SK-N-SH treated with all-trans-retinoic acid at 6 μM for 48 hours (cell line): ENCODE measurements at regions not wholly inside any gene's neighbourhood (a gene's known extent, or its start where the extent isn't known, plus 50 kb on each side); places are given as distances from the start of the nearest gene placed in this dataset.
"Not testable (repeated sequence)": the region's sequence is repeated elsewhere in the genome, so short reads cannot be mapped to it uniquely, and the experiment has no call there.

ENCODE experiments used
- ATAC-seq: fragments of 200-7000 bp; cut with Tn5 transposase; 3 replicates; pipeline ENCODE4 v1.9.1; 2020; ENCODE audit warnings: mild to moderate bottlenecking, moderate library complexity
- ARNTL ChIP-seq: fragments of 450-650 bp; formaldehyde crosslinking; IDR thresholded peaks from 2 replicates; pipeline ENCODE4 v1.5.0; 2020; ENCODE audit warnings: low read depth, mild to moderate bottlenecking, moderate library complexity, borderline replicate concordance
- BACH2 ChIP-seq: fragments of 250-450 bp; sonication (Bioruptor Pico); IDR thresholded peaks from 2 replicates; pipeline ENCODE4 v1.9.0; 2021; ENCODE audit warnings: mild to moderate bottlenecking, borderline replicate concordance
- CSDC2 ChIP-seq: fragments of 250-450 bp; sonication (Bioruptor Pico); IDR thresholded peaks from 2 replicates; pipeline ENCODE4 v1.5.0; 2020; ENCODE audit warnings: mild to moderate bottlenecking, moderate library complexity
- ESRRG ChIP-seq: fragments of 250-450 bp; sonication (Bioruptor Pico); IDR thresholded peaks from 2 replicates; pipeline ENCODE4 v1.6.1; 2021; ENCODE audit warnings: mild to moderate bottlenecking
- PPARA ChIP-seq: fragments of 250-450 bp; sonication (Bioruptor Pico); IDR thresholded peaks from 2 replicates; pipeline ENCODE4 v1.5.0; 2020; ENCODE audit warnings: mild to moderate bottlenecking, borderline replicate concordance
- RARB ChIP-seq: fragments of 250-450 bp; sonication (Bioruptor Pico); IDR thresholded peaks from 2 replicates; pipeline ENCODE4 v1.8.0; 2021; ENCODE audit warnings: mild to moderate bottlenecking, moderate library complexity
- SNAI2 ChIP-seq: fragments of 250-450 bp; sonication (Bioruptor Pico); IDR thresholded peaks from 2 replicates; pipeline ENCODE4 v1.5.0; 2020; ENCODE audit warnings: mild to moderate bottlenecking, moderate library complexity
- TCF4 ChIP-seq: fragments of 250-450 bp; sonication (Bioruptor Pico); IDR thresholded peaks from 2 replicates; pipeline ENCODE4 v1.8.0; 2021; ENCODE audit warnings: mild to moderate bottlenecking, moderate library complexity, borderline replicate concordance
- TOX ChIP-seq: fragments of 250-450 bp; sonication (Bioruptor Pico); IDR thresholded peaks from 2 replicates; pipeline ENCODE4 v1.8.0; 2021; ENCODE audit warnings: mild to moderate bottlenecking, moderate library complexity, borderline replicate concordance
- ZC3H10 ChIP-seq: fragments of 250-450 bp; sonication (Bioruptor Pico); IDR thresholded peaks from 2 replicates; pipeline ENCODE4 v1.5.1; 2021; ENCODE audit warnings: mild to moderate bottlenecking, moderate library complexity
- ZFP3 ChIP-seq: fragments of 250-450 bp; sonication (Bioruptor Pico); IDR thresholded peaks from 2 replicates; pipeline ENCODE4 v1.5.0; 2020; ENCODE audit warnings: mild to moderate bottlenecking, moderate library complexity
- ZFP30 ChIP-seq: fragments of 450-650 bp; formaldehyde crosslinking; IDR thresholded peaks from 2 replicates; pipeline ENCODE4 v1.5.0; 2022; ENCODE audit warnings: mild to moderate bottlenecking, moderate library complexity
- ZNF565 ChIP-seq: fragments of 450-650 bp; formaldehyde crosslinking; conservative IDR thresholded peaks from 2 replicates; pipeline ENCODE4 v1.5.0; 2020; ENCODE audit warnings: low read depth, mild to moderate bottlenecking, moderate library complexity
- ZNF70 ChIP-seq: fragments of 450-650 bp; formaldehyde crosslinking; IDR thresholded peaks from 2 replicates; pipeline ENCODE4 v1.5.0; 2020; ENCODE audit warnings: mild to moderate bottlenecking, moderate library complexity
- ZNF8 ChIP-seq: fragments of 450-650 bp; formaldehyde crosslinking; IDR thresholded peaks from 2 replicates; pipeline ENCODE4 v1.5.0; 2020; ENCODE audit warnings: mild to moderate bottlenecking, moderate library complexity
- TF ChIP-seq, protein P1 (sequence below): fragments of 250-450 bp; sonication (Bioruptor Pico); IDR thresholded peaks from 2 replicates; pipeline ENCODE4 v1.5.0; 2020; ENCODE audit warnings: mild to moderate bottlenecking, moderate library complexity
- TF ChIP-seq, protein P2 (sequence below): fragments of 250-450 bp; sonication (Bioruptor Pico); IDR thresholded peaks from 2 replicates; pipeline ENCODE4 v1.5.1; 2021; ENCODE audit warnings: mild to moderate bottlenecking, moderate library complexity
- TF ChIP-seq, protein P3 (sequence below): fragments of 250-450 bp; sonication (Bioruptor Pico); IDR thresholded peaks from 2 replicates; pipeline ENCODE4 v1.5.1; 2020; ENCODE audit warnings: low read depth, mild to moderate bottlenecking, moderate library complexity

DNA sequence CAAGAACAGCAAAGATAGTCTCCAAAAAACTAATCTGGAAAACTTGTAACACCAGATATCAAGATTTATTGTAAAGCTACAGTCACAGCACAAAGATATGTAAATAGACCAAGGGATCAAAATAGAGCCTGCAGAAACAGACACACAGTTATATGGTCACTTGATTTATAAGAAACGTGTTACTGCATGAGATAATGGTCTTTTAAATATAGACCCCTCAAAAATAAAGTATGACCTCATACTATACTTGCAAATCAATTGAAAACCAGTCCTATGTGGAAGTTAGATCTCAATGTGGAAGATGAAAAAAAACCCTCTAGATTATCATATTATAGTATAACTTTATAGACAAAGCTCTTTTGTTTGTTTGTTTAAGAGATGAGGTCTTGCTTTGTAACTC, 247.3 kb upstream of the CNR1 start:
- no peak for ATAC-seq
- TF ChIP-seq TOX = no peak
- no peak for TF ChIP-seq BACH2
- TF ChIP-seq SNAI2 (CRISPR knock-in tag) = no peak
- TF ChIP-seq, protein P1, sequence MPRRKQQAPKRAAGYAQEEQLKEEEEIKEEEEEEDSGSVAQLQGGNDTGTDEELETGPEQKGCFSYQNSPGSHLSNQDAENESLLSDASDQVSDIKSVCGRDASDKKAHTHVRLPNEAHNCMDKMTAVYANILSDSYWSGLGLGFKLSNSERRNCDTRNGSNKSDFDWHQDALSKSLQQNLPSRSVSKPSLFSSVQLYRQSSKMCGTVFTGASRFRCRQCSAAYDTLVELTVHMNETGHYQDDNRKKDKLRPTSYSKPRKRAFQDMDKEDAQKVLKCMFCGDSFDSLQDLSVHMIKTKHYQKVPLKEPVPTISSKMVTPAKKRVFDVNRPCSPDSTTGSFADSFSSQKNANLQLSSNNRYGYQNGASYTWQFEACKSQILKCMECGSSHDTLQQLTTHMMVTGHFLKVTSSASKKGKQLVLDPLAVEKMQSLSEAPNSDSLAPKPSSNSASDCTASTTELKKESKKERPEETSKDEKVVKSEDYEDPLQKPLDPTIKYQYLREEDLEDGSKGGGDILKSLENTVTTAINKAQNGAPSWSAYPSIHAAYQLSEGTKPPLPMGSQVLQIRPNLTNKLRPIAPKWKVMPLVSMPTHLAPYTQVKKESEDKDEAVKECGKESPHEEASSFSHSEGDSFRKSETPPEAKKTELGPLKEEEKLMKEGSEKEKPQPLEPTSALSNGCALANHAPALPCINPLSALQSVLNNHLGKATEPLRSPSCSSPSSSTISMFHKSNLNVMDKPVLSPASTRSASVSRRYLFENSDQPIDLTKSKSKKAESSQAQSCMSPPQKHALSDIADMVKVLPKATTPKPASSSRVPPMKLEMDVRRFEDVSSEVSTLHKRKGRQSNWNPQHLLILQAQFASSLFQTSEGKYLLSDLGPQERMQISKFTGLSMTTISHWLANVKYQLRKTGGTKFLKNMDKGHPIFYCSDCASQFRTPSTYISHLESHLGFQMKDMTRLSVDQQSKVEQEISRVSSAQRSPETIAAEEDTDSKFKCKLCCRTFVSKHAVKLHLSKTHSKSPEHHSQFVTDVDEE = no peak
- TF ChIP-seq ZNF8 (CRISPR knock-in tag) = no peak
- TF ChIP-seq CSDC2 (CRISPR knock-in tag) = no peak
- TF ChIP-seq, protein P2, sequence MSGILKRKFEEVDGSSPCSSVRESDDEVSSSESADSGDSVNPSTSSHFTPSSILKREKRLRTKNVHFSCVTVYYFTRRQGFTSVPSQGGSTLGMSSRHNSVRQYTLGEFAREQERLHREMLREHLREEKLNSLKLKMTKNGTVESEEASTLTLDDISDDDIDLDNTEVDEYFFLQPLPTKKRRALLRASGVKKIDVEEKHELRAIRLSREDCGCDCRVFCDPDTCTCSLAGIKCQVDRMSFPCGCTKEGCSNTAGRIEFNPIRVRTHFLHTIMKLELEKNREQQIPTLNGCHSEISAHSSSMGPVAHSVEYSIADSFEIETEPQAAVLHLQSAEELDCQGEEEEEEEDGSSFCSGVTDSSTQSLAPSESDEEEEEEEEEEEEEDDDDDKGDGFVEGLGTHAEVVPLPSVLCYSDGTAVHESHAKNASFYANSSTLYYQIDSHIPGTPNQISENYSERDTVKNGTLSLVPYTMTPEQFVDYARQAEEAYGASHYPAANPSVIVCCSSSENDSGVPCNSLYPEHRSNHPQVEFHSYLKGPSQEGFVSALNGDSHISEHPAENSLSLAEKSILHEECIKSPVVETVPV (CRISPR knock-in tag) = no peak
- no peak for TF ChIP-seq ZNF70
- TF ChIP-seq ESRRG (CRISPR knock-in tag) = no peak

DNA sequence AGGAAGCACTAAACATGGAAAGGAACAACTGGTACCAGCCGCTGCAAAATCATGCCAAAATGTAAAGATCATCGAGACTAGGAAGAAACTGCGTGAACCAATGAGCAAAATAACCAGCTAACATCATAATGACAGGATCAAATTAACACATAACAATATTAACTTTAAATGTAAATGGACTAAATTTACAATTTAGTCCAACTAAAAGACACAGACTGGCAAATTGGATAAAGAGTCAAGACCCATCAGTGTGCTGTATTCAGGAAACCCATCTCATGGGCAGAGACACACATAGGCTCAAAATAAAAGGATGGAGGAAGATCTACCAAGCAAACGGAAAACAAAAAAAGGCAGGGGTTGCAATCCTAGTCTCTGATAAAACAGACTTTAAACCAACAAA, 242.2 kb upstream of the CNR1 start:
- not testable (repeated sequence) for ATAC-seq

DNA sequence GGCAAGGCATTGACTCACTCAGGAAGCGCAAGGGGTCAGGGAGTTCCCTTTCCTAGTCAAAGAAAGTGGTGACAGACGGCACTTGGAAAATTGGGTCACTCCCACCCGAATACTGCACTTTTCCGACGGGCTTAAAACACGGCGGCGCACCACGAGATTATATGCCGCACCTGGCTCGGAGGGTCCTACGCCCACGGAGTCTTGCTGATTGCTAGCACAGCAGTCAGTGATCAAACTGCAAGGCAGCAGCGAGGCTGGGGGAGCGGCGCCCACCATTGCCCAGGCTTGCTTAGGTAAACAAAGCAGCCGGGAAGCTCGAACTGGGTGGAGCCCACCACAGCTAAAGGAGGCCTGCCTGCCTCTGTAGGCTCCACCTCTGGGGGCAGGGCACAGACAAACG, 240.5 kb upstream of the CNR1 start:
- ATAC-seq = not testable (repeated sequence)

DNA sequence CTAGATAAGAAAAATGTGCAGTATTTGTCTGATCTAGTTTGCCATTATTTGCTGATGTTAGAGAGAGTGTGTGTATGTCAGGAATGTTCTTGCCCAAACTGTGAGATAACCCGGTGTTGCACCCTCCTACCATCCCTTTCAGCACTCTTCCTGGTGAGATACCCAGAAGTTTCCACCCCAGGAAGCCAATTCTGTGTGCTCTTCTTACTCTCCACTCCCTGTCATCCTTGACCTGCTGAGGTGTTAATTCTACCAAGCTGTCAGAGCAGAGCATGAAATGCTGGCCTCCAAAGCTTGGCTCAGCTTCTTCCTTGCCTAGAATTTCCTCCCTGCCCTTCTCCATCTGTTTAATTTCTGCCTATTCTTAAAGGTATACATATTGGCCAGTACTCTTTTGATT, 237.3 kb upstream of the CNR1 start:
- no peak for ATAC-seq
- TF ChIP-seq ZFP3 (CRISPR knock-in tag) (no peak), TCF4 (CRISPR knock-in tag) (no peak), ARNTL (CRISPR knock-in tag) (no peak), TOX (no peak), ESRRG (CRISPR knock-in tag) (no peak), CSDC2 (CRISPR knock-in tag) (no peak), ZC3H10 (CRISPR knock-in tag) (no peak), SNAI2 (CRISPR knock-in tag) (no peak), ZNF565 (no peak), RARB (CRISPR knock-in tag) (no peak), ZNF8 (CRISPR knock-in tag) (no peak), ZFP30 (CRISPR knock-in tag) (no peak), PPARA (no peak)
- TF ChIP-seq, protein P3, sequence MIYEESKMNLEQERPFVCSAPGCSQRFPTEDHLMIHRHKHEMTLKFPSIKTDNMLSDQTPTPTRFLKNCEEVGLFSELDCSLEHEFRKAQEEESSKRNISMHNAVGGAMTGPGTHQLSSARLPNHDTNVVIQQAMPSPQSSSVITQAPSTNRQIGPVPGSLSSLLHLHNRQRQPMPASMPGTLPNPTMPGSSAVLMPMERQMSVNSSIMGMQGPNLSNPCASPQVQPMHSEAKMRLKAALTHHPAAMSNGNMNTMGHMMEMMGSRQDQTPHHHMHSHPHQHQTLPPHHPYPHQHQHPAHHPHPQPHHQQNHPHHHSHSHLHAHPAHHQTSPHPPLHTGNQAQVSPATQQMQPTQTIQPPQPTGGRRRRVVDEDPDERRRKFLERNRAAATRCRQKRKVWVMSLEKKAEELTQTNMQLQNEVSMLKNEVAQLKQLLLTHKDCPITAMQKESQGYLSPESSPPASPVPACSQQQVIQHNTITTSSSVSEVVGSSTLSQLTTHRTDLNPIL = no peak
- TF ChIP-seq, protein P1 = no peak
- TF ChIP-seq, protein P2 (CRISPR knock-in tag) = no peak

DNA sequence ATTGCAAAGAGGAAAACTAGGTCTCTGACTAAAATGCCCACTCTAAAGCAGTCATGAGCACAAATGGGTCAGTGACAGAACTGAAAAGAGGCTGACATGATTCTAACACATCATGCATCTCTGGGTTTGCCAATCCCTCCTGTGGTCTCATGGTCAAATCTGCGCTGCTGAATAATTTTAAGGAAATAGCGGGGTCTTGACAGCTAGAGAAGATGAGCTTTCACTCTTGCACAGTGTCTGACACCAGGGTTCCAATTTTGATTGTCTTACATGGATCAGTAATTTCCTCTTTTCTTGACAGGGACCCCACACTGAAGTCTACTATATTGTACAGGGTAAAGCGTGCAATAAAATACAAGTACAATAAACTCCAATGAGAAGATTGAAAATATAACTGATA, 236.8 kb upstream of the CNR1 start:
- ATAC-seq = no peak
- no peak for TF ChIP-seq ZNF565

DNA sequence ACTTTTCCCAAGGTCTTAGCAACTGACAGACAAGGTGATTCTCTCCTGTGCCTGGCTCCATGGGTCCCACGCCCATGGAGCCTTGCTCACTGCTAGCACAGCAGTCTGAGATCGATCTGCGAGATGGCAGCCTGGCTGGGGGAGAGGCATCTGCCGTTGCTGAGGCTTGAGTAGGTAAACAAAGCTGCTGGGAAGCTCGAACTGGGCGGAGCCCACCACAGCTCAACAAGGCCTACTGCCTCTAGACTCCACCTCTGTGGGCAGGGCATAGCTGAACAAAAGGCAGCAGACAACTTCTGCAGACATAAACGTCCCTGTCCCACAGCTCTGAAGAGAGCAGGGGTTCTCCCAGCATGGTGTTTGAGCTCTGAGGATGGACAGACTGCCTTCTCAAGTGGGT, 224.9 kb upstream of the CNR1 start:
- ATAC-seq = not testable (repeated sequence)
